Transverse colon (tissue), 4 donors: ENCODE measurements at regions not wholly inside any gene's neighbourhood (a gene's known extent, or its start where the extent isn't known, plus 50 kb on each side); places are given as distances from the start of the nearest gene placed in this dataset.

Experiments
- DNase-seq: peaks from one replicate; pipeline ENCODE4 v3.0.0-alpha.2; 2019
- H3K27ac ChIP-seq, 4 donors: fragments of 200-600 bp; sonication (generic); 2 replicates each; pipeline ENCODE4 v1.5.1; 2016 to 2018; ENCODE audit warnings: inconsistent platforms in 4 of 4
- H3K27me3 ChIP-seq: fragments of 200-600 bp; sonication (generic); 2 replicates; pipeline ENCODE4 v1.5.1; 2017; ENCODE audit warnings: inconsistent platforms
- H3K36me3 ChIP-seq, 4 donors: fragments of 200-600 bp; sonication (generic); 2 replicates each; pipeline ENCODE4 v1.5.1; 2017 to 2019; ENCODE audit warnings: inconsistent platforms in 4 of 4
- H3K4me1 ChIP-seq, 4 donors: fragments of 200-600 bp; sonication (generic); 2 replicates each; pipeline ENCODE4 v1.5.1; 2017 to 2020; ENCODE audit warnings: inconsistent platforms in 4 of 4
- H3K4me3 ChIP-seq, 4 donors: fragments of 200-600 bp; sonication (generic); 1 replicate in 1 of 4; 2 replicates in 3 of 4; pipeline versions ENCODE4 v1.5.1 to v1.6.1; 2017 to 2019; ENCODE audit warnings: inconsistent platforms in 4 of 4
- H3K9me3 ChIP-seq, 2 donors: fragments of 200-600 bp; sonication (generic); 2 replicates each; pipeline ENCODE4 v1.5.1; 2017 to 2019; ENCODE audit warnings: inconsistent platforms in 2 of 2
- EP300 ChIP-seq: sonication (generic); formaldehyde crosslinking; IDR thresholded peaks from one replicate; pipeline ENCODE4 v1.6.1; 2017; ENCODE audit warnings: antibody characterized with exemption, low read depth
- POLR2A ChIP-seq: fragments of 450-650 bp; IDR thresholded peaks from one replicate; pipeline ENCODE4 v1.6.1; 2016; ENCODE audit warnings: antibody characterized with exemption, mild to moderate bottlenecking, moderate library complexity
- POLR2AphosphoS5 ChIP-seq, 3 donors: sonication (generic); formaldehyde crosslinking; IDR thresholded peaks; one replicate each; pipeline ENCODE4 v1.6.1; 2016; ENCODE audit warnings: antibody characterized with exemption in 3 of 3
- WGBS, 2 donors: methylation state at CpG; one replicate each; pipeline ENCODE4 v1.1.5; 2018; ENCODE audit warnings: low coverage in 1 of 2; 5-methylcytosine and 5-hydroxymethylcytosine counted together
- in situ Hi-C, 4 donors: fragments of 200-750 bp; cut with MboI; loops; one replicate each; pipeline versions ENCODE4 v1.15.0 to v1.15.1; 2017; ENCODE audit warnings: low sequenced_read_pairs in 3 of 4, low pct_ligation_motif_present in 1 of 4, low pct_unique_long_range_greater_than_20kb in 1 of 4
- intact Hi-C: fragments of 100-400 bp; cut with DNase I; formaldehyde crosslinking; loops from one replicate; pipeline ENCODE4 v1.15.1; 2023; ENCODE audit warnings: low total_unique reads
- TF ChIP-seq, protein P1 (sequence below), 5 experiments: fragments of 200-600 bp in 3 of 5; fragments of 450-650 bp in 2 of 5; sonication (generic) in 3 of 5; IDR thresholded peaks; 1 replicate in 2 of 5; 2 replicates in 3 of 5; pipeline ENCODE4 v1.5.1; 2016 to 2017; ENCODE audit warnings: antibody characterized with exemption in 5 of 5, inconsistent platforms in 3 of 5, mild to moderate bottlenecking in 2 of 5, moderate library complexity in 1 of 5

GRCh38 chr6:119552021-119552420, 202.5 kb upstream of the MAN1A1 start:
- no peak for DNase-seq
- in situ Hi-C loops, result no loop called here
- Histone ChIP-seq H3K36me3 (no peaks in the 10 kb centered on the region), H3K4me3 (no peak overlapping the region), H3K27ac (no peak overlapping the region), H3K9me3 (no peaks in the 10 kb centered on the region), H3K27me3 (no peaks in the 10 kb centered on the region), H3K4me1 (no peaks in the 10 kb centered on the region)
- no peak for TF ChIP-seq POLR2A
- WGBS, 2 donors, result 98 to 100% methylated on average over 1 of the region's 1 CpG
- intact Hi-C loops, result no loop called here

DNA sequence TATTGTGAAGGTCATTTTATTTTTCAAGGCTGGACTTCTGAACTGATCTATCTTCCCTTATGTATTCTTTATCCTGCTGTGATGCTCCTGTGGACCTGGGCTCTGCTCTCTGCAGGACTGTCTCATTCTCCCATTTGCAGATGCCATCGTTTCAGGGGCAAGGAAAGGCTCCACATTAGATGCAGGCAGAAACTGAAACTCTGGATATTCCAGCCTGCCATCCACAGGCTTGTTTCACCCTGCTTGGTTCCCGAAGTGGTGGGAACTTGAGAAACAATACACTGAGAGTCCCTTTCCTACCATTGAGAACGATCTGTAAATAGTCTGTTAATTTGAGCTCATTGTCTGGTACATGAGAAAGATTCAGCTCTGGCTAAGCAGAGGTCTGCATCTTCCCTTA, 197.5 kb upstream of the MAN1A1 start:
- in situ Hi-C loops, result no loop called here
- 75 to 83% methylated on average over 1 to 3 of the region's 3 CpGs for WGBS, 2 donors

DNA sequence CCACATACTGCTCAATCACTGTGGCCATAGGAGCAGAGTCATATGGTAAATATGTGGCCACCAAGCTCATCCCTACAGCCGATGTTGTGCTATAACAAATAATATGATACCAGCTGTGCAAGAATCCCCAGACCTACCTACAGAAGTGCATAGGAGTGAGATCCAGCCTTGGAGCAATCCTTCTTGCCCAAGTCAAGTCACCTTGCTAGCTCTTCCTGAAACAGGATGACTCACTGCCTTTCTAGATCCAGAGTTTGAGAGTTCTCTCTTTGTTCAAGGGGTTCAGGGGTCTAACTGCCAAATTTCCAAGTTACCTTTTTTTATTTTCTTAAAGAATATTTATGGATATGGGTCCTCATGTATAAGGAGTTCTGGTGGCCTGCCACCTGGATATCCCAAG, 195.7 kb upstream of the MAN1A1 start:
- in situ Hi-C loops (no loop called here), intact Hi-C loops (no loop called here)
- TF ChIP-seq POLR2A (no peak), POLR2AphosphoS5 (IDR thresholded peaks at IDR 0.05) (no peak), EP300 (no peak)
- TF ChIP-seq, protein P1, sequence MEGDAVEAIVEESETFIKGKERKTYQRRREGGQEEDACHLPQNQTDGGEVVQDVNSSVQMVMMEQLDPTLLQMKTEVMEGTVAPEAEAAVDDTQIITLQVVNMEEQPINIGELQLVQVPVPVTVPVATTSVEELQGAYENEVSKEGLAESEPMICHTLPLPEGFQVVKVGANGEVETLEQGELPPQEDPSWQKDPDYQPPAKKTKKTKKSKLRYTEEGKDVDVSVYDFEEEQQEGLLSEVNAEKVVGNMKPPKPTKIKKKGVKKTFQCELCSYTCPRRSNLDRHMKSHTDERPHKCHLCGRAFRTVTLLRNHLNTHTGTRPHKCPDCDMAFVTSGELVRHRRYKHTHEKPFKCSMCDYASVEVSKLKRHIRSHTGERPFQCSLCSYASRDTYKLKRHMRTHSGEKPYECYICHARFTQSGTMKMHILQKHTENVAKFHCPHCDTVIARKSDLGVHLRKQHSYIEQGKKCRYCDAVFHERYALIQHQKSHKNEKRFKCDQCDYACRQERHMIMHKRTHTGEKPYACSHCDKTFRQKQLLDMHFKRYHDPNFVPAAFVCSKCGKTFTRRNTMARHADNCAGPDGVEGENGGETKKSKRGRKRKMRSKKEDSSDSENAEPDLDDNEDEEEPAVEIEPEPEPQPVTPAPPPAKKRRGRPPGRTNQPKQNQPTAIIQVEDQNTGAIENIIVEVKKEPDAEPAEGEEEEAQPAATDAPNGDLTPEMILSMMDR (IDR thresholded peaks at IDR 0.05), result no peak
- no peaks in the 10 kb centered on the region for H3K36me3 ChIP-seq
- H3K9me3 ChIP-seq, result no peaks in the 10 kb centered on the region
- H3K27ac ChIP-seq, result no peak overlapping the region
- DNase-seq, result no peak
- H3K4me1 ChIP-seq, result peaks cover 10 to 18% (median 10%) of the 10 kb centered on the region in 4 donors
- H3K27me3 ChIP-seq, result no peaks in the 10 kb centered on the region
- WGBS, 2 donors, result 100% methylated on average over 1 of the region's 1 CpG; no CpG with 5 or more reads in 1 of the 2 donors
- no peak overlapping the region for H3K4me3 ChIP-seq

More for the DNA sequence above, 197.5 kb upstream of the MAN1A1 start:
- Histone ChIP-seq H3K4me3 (no peak overlapping the region), H3K27ac (no peak overlapping the region), H3K4me1 (peaks cover 0 to 2% (median under 1%) of the 10 kb centered on the region in 4 donors), H3K9me3 (no peaks in the 10 kb centered on the region), H3K36me3 (no peaks in the 10 kb centered on the region), H3K27me3 (no peaks in the 10 kb centered on the region)
- TF ChIP-seq EP300 (no peak), POLR2AphosphoS5 (IDR thresholded peaks at IDR 0.05) (no peak)
- TF ChIP-seq, protein P1 (IDR thresholded peaks at IDR 0.05), result no peak
- intact Hi-C loops, result no loop called here
- no peak for DNase-seq

GRCh38 chr6:119544325-119545175, 195.0 kb upstream of the MAN1A1 start:
- Histone ChIP-seq H3K4me1 (peaks cover 10 to 18% (median 12%) of the 10 kb centered on the region in 4 donors), H3K36me3 (no peaks in the 10 kb centered on the region), H3K27me3 (no peaks in the 10 kb centered on the region), H3K4me3 (no peak overlapping the region), H3K27ac (no peak overlapping the region), H3K9me3 (no peaks in the 10 kb centered on the region)
- TF ChIP-seq, protein P1 (IDR thresholded peaks at IDR 0.05), result no peak
- no peak for TF ChIP-seq POLR2AphosphoS5 (IDR thresholded peaks at IDR 0.05)
- no peak for TF ChIP-seq EP300
- TF ChIP-seq POLR2A, result no peak
- in situ Hi-C loops (no loop called here), intact Hi-C loops (no loop called here)
- DNase-seq, result no peak
- 70 to 92% methylated on average over 2 to 4 of the region's 4 CpGs for WGBS, 2 donors
